HG03565 (cell line): ENCODE measurements at regions not wholly inside any gene's neighbourhood (a gene's known extent, or its start where the extent isn't known, plus 50 kb on each side); places are given as distances from the start of the nearest gene placed in this dataset.

ENCODE experiments used
- ATAC-seq: cut with Tn5 transposase; IDR thresholded peaks from one replicate; pipeline ENCODE4 v1.9.1; 2021; ENCODE audit warnings: mild to moderate bottlenecking, moderate library complexity; ENCODE audit not compliant: unreplicated experiment

- no peak for ATAC-seq
Measured at GRCh38 chr6:40759838-40760237, 172.7 kb upstream of the LRFN2 start.

DNA sequence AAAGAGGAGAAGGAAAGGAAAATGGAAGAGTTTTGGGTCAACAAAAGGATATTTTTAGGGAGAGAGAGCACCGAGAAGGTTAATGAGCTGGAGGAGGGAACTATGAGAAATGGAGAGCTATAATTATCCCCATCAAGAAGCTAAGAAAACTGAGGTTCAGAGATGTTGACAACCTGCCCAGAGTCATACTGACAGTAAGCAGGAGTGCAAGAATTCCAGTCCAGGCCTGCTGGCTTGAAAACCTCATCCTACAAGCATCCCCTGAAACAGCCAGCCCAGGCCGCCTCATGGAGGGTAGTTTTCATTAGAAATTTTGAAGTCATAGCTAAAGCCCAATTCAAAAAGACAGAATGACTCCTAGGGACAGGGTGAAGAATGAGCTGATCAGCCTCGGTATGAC lies 172.1 kb upstream of the LRFN2 start:
- ATAC-seq, result no peak

GRCh38 chr6:40755749-40756452 lies 168.7 kb upstream of the LRFN2 start:
- ATAC-seq, result no peak

GRCh38 chr6:40755046-40755681 lies 168.0 kb upstream of the LRFN2 start:
- no peak for ATAC-seq

DNA sequence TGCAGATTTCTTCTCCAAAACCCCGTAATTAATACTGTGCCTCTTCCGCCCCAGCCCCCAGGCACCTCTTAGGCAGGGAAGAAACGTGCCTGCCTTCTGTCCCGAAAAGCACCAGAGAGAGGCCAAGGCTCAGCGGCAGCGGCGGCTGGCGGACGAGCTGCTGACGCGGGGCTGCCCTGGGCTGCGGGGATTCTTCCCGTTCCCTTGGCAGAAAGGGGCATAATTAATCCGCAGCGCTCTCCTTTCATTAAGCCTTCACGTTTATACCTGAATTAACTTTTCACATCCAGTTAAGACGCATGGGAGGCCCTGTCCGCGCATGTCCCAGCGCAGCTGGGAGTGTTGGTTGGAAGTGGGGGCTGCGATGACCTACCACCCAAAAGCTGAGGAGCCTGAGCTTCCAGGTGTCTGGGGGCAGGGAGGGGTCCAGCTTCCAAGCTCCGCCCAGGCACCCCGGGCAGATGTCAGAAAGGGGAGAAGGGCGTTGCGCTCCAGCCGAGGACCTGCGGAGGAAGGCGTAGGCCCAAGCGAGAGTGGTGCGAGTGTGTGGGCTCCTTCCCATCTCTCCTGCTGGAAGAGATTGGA lies 167.4 kb upstream of the LRFN2 start:
- no peak for ATAC-seq

- ATAC-seq, result no peak
Measured at GRCh38 chr6:40753675-40754448, 166.7 kb upstream of the LRFN2 start.

GRCh38 chr6:40753048-40753447 lies 165.9 kb upstream of the LRFN2 start:
- no peak for ATAC-seq

DNA sequence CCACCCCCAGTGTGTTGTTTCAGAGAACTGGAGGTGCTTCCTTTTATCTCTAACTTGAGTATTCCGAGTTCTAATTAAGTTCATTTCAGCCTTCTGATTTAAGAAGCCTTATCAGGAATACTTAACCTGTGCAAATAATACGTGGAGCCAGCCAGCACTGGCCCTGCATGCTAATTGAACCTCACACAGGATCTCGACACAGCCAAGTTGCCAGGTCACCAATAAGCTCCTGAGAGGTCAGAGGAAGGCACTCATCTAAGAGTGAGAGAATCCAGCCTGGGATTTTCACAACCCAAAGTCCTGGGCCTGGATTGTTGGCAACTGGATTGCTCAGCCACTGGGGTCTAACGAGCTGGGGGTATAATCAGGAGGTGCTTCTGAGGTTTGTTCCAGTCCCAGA lies 157.7 kb upstream of the LRFN2 start:
- no peak for ATAC-seq

- ATAC-seq, result no peak
Measured at GRCh38 chr6:40743690-40744446, 156.7 kb upstream of the LRFN2 start.

DNA sequence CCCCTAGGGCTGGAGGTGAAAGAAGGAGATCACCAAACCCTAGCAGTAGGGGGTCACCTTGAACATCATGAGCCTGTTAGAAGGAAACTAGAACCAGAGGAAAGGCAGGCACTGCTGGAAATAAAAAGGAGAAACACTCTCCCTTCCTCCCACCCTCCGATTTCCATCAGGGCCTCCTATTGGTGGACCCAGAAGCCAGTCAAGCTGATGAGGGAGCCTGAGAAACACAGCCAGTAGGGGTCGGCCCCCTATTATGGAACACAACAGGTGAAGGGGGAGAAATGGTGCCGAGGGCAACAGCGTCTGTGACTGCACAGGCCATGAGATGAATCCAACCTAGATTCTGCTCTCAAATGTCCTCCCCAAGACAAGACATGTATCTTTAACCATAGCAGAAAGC lies 156.1 kb upstream of the LRFN2 start:
- no peak for ATAC-seq

DNA sequence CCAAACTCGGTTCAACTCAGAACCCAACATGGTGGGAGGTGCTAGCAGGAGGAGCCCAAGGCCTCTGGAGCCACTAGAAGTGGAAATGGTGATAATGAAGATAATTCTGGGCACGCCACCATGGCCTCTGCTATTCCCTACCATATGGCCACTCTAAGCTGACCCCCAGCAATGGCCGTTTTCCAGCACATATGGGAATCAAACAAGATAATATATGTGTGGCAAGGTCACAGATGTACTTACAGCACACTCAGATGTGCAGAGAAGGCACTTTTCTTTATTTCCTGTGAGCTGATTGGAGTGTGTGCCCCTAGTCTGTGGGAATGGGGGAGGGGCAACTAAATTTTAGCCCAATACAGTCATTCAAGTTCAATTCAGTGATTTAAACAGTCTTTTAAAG lies 153.4 kb upstream of the LRFN2 start:
- no peak for ATAC-seq

GRCh38 chr6:40738551-40739193 lies 151.5 kb upstream of the LRFN2 start:
- no peak for ATAC-seq

DNA sequence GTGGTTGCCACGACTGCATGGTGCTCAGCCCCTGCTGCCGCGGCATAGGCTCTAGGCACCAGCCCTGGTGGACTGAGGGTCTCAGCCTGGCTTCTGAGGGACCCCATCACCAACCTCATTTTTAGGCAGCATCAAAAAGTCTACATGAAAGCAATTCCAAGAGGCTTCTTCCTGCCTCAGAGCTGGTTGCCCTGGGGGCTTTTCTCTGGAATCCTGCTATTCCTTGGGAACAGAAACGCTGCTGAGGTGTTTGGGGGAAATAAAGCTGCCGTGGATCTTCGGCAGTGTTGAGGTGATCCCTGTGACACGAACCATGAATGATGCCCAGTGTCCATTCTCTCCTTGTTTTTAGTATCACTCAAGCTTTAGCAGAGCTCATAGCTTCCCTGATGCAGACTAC lies 148.4 kb upstream of the LRFN2 start:
- ATAC-seq, result no peak

GRCh38 chr6:40735121-40735520 lies 148.0 kb upstream of the LRFN2 start:
- ATAC-seq, result no peak

DNA sequence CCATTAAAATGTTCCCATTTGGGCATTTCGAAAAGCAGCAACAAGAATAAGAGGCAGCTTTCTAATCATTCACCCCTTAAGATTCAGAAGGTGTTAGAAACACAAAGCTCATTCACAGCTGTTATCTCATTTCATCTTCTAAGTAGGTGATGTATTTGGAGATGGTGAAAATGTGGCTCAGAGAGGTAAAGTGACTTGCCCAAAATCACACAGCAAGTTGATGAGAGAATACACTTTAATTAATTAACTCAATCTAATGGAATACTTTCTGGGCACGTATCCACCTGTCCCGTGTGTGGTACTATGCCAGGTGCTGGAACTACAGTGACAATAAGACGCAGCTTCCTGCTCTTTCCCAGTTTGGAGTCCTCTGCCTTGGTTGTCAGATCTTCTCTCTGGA lies 147.4 kb upstream of the LRFN2 start:
- no peak for ATAC-seq

DNA sequence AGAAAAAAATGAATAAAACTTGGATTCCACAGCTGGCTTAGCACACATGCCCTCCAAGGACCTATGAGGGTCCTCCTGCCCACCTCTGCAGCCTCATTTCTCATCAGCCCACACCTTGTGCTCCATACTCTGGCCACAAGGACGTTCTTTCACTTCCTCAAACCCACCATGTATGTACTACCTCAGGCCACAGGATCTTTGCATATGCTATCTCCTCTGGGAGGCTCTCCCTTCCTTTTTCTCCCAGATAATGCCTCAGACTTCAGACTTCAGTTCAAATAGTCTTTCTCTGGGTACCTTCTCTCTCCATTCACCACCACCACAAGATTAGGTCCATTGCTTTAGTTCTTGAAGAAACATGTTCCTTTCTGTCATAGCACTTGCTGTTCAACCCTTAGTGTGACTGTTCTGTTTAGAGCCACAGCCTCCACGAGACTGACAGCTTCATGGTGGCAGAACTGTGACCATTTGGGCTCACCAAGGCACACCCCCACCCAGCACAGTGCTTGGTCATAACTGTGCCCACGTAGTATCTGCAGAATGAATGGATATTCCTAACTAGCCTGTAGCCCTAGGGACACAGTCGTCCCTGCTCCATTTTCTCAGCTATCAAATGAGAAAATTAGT lies 146.7 kb upstream of the LRFN2 start:
- ATAC-seq, result no peak

DNA sequence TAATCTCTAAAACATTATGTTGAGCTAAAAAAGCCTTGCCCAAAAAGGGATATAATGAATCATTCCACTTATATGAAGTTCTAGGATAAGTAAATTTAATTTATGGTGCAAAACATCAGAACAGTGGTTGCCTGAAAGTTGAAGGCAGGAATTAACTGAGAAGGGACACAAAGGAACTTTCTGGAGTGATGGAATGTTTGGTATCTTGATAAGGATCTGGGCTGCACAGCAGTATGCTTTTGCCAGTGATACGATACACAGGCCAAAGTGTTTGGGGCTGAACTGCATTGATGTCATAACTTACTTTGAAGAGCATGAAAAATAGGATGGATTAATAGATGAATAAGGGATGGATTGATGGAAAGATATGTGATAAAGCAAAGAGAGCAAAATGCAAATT lies 146.1 kb upstream of the LRFN2 start:
- no peak for ATAC-seq

DNA sequence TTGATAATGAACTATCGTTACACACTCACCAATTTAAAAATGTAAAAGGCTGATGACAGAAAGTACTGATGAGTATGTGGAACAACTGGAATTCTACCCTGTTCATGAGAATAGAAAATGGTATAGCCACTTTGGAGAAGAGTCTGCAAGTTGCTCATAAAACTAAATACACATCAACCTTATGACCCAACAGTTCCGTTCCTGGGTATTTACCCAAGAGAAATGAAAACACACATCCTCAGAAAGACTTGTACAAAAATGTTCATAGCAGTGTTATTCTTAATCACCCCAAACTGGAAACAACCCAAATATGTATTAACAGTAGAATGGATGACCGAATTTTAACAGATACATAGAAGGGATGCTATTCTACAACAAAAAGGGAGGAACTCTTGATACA lies 145.7 kb upstream of the LRFN2 start:
- no peak for ATAC-seq

- no peak for ATAC-seq
Measured at GRCh38 chr6:40728643-40729042, 141.5 kb upstream of the LRFN2 start.

DNA sequence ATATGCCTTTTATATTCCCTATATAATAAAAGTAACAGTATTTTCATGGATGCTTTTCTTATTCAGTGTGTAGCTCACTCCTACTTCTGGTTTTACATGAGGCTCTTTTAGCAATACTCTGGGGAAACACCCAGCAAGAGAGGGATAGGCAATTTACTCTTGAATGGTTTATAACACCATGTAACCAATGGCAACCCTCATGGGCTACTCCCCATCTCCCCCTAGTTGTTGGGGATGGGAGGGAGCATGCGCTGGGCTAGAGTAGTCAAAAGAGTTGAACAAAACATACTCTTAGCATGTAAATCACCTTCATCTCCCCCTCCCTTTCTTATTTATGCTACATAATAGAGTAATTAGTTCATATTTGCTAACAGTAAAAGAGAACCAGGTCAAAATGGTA lies 140.1 kb upstream of the LRFN2 start:
- ATAC-seq, result no peak
